GM12801 (cell line): ENCODE measurements at regions not wholly inside any gene's neighbourhood (a gene's known extent, or its start where the extent isn't known, plus 50 kb on each side); places are given as distances from the start of the nearest gene placed in this dataset.

Experiments used
- TF ChIP-seq, protein P1 (sequence below): IDR thresholded peaks from one replicate; pipeline ENCODE4 v1.5.1; 2011; ENCODE audit warnings: control low read depth; ENCODE audit not compliant: insufficient read length; ENCODE audit errors: extremely low read depth

- TF ChIP-seq, protein P1, sequence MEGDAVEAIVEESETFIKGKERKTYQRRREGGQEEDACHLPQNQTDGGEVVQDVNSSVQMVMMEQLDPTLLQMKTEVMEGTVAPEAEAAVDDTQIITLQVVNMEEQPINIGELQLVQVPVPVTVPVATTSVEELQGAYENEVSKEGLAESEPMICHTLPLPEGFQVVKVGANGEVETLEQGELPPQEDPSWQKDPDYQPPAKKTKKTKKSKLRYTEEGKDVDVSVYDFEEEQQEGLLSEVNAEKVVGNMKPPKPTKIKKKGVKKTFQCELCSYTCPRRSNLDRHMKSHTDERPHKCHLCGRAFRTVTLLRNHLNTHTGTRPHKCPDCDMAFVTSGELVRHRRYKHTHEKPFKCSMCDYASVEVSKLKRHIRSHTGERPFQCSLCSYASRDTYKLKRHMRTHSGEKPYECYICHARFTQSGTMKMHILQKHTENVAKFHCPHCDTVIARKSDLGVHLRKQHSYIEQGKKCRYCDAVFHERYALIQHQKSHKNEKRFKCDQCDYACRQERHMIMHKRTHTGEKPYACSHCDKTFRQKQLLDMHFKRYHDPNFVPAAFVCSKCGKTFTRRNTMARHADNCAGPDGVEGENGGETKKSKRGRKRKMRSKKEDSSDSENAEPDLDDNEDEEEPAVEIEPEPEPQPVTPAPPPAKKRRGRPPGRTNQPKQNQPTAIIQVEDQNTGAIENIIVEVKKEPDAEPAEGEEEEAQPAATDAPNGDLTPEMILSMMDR, result no peak
Measured at GRCh38 chr5:155826611-155827507, 500.1 kb upstream of the SGCD start.

DNA sequence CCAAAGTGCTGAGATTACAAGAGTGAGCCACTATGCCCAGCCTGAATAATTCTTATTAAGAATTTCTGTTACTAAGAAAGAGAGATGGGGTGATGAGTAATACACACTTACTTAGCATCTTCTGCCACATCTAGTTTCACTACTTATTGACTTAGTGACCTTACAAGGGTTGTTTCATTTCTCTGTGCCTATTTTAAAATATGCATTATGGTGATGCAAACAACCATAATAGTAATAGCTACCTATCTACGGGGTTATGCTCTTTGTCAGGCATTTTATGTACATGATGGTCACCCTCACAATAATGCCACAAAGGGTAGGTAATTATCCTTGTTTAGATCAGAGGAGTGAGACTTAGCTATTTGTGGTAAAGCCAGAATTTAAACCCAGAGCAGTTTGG, 499.0 kb upstream of the SGCD start:
- TF ChIP-seq, protein P1, result no peak

DNA sequence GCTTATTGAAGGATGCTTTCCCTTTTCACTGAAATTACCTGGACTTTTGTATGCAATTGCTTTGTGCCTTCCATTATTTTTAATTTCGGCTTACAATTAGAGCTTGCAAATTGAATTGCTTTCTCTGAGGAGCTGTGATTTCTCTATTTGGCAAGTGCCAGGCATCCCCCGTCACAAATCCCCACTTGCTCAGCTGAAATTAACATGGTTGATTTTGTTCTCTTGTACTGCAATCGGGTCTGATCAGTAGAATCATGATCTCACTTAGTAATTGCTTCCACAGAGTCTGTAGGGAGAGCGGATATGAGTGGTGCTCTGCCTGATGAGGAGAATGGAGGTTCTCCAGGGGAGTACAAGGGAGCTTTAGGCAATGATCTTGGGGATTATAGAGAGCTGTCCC, 495.5 kb upstream of the SGCD start:
- TF ChIP-seq, protein P1, result no peak

GRCh38 chr5:155833287-155833686, 493.7 kb upstream of the SGCD start:
- TF ChIP-seq, protein P1, result no peak

- TF ChIP-seq, protein P1, result no peak
Measured at GRCh38 chr5:155834271-155834975, 492.5 kb upstream of the SGCD start.

GRCh38 chr5:155836089-155836803, 490.7 kb upstream of the SGCD start:
- TF ChIP-seq, protein P1, result no peak

- TF ChIP-seq, protein P1, result no peak
Measured at GRCh38 chr5:155838394-155838793, 488.6 kb upstream of the SGCD start.
